Left ventricle myocardium inferior (tissue), 1 donor: ENCODE measurements at regions not wholly inside any gene's neighbourhood (a gene's known extent, or its start where the extent isn't known, plus 50 kb on each side); places are given as distances from the start of the nearest gene placed in this dataset.
"Not testable (repeated sequence)": the region's sequence is repeated elsewhere in the genome, so short reads cannot be mapped to it uniquely, and the experiment has no call there.

ENCODE experiments used
- DNase-seq: peaks from one replicate; pipeline ENCODE4 v3.0.0-alpha.2; 2020
- H3K27ac ChIP-seq: fragments of 200-600 bp; replicated peaks from 2 replicates; pipeline ENCODE4 v1.8.0; 2021
- H3K27me3 ChIP-seq: fragments of 200-600 bp; 2 replicates; pipeline ENCODE4 v1.8.0; 2021; ENCODE audit warnings: low read depth
- H3K36me3 ChIP-seq: fragments of 200-600 bp; 2 replicates; pipeline ENCODE4 v1.8.0; 2021
- H3K4me1 ChIP-seq: fragments of 200-600 bp; 2 replicates; pipeline ENCODE4 v1.8.0; 2021
- H3K4me3 ChIP-seq: fragments of 200-600 bp; 2 replicates; pipeline ENCODE4 v1.8.0; 2021; ENCODE audit warnings: mild to moderate bottlenecking, moderate library complexity
- H3K9me3 ChIP-seq: fragments of 200-600 bp; replicated peaks from 2 replicates; pipeline ENCODE4 v1.8.0; 2021
- CTCF ChIP-seq: fragments of 200-600 bp; IDR thresholded peaks from 2 replicates; pipeline ENCODE4 v1.8.0; 2021; ENCODE audit warnings: antibody characterized with exemption, mild to moderate bottlenecking, borderline replicate concordance
- intact Hi-C: fragments of 100-400 bp; cut with micrococcal nuclease; formaldehyde crosslinking; loops from one replicate; pipeline ENCODE4 v1.11.0; 2022
- donor health status: DM: no; HTN: yes; CAD: no; lungs with severe emphysema.

GRCh38 chr6:135605278-135605790, 107.8 kb upstream of the AHI1 start:
- DNase-seq, result no peak
- intact Hi-C loops, result no loop called here
- TF ChIP-seq CTCF, result no peak

GRCh38 chr6:135606392-135606791, 108.9 kb upstream of the AHI1 start:
- Histone ChIP-seq H3K9me3 (no peaks in the 10 kb centered on the region), H3K27ac (no peak overlapping the region), H3K4me3 (no peak overlapping the region), H3K36me3 (no peaks in the 10 kb centered on the region), H3K4me1 (no peaks in the 10 kb centered on the region), H3K27me3 (no peaks in the 10 kb centered on the region)
- DNase-seq, result no peak
- intact Hi-C loops, result no loop called here
- no peak for TF ChIP-seq CTCF

More at GRCh38 chr6:135605278-135605790, 107.8 kb upstream of the AHI1 start:
- no peak overlapping the region for H3K4me3 ChIP-seq
- no peaks in the 10 kb centered on the region for H3K27me3 ChIP-seq
- H3K36me3 ChIP-seq, result no peaks in the 10 kb centered on the region
- H3K27ac ChIP-seq, result no peak overlapping the region
- H3K4me1 ChIP-seq, result no peaks in the 10 kb centered on the region
- no peaks in the 10 kb centered on the region for H3K9me3 ChIP-seq

GRCh38 chr6:135608031-135608430, 110.5 kb upstream of the AHI1 start:
- Histone ChIP-seq H3K27me3 (no peaks in the 10 kb centered on the region), H3K36me3 (no peaks in the 10 kb centered on the region), H3K4me1 (no peaks in the 10 kb centered on the region), H3K27ac (no peak overlapping the region), H3K4me3 (no peak overlapping the region), H3K9me3 (no peaks in the 10 kb centered on the region)
- intact Hi-C loops, result no loop called here
- no peak for DNase-seq
- no peak for TF ChIP-seq CTCF

GRCh38 chr6:135610192-135610591, 112.7 kb upstream of the AHI1 start:
- H3K36me3 ChIP-seq, result not testable (repeated sequence)

GRCh38 chr6:135616655-135617054, 119.1 kb upstream of the AHI1 start:
- Histone ChIP-seq H3K27ac (no peak overlapping the region), H3K27me3 (no peaks in the 10 kb centered on the region), H3K4me1 (no peaks in the 10 kb centered on the region), H3K9me3 (no peaks in the 10 kb centered on the region), H3K36me3 (no peaks in the 10 kb centered on the region), H3K4me3 (no peak overlapping the region)
- intact Hi-C loops, result no loop called here
- no peak for DNase-seq
- TF ChIP-seq CTCF, result no peak

More at GRCh38 chr6:135610192-135610591, 112.7 kb upstream of the AHI1 start:
- H3K27ac ChIP-seq, DNase-seq, H3K4me3 ChIP-seq, intact Hi-C loops, H3K4me1 ChIP-seq, H3K9me3 ChIP-seq, H3K27me3 ChIP-seq: not testable (repeated sequence)

- DNase-seq, result no peak
- Histone ChIP-seq H3K27ac (no peak overlapping the region), H3K4me3 (no peak overlapping the region), H3K36me3 (no peaks in the 10 kb centered on the region), H3K4me1 (no peaks in the 10 kb centered on the region), H3K27me3 (no peaks in the 10 kb centered on the region), H3K9me3 (no peaks in the 10 kb centered on the region)
- intact Hi-C loops, result no loop called here
- TF ChIP-seq CTCF, result no peak
Measured at GRCh38 chr6:135617222-135617621, 119.7 kb upstream of the AHI1 start.
